Uterus (tissue), 3 donors: ENCODE measurements at regions not wholly inside any gene's neighbourhood (a gene's known extent, or its start where the extent isn't known, plus 50 kb on each side); places are given as distances from the start of the nearest gene placed in this dataset.

ENCODE experiments used
- DNase-seq, 2 donors: peaks; one replicate each; pipeline ENCODE4 v3.0.0-alpha.2; 2019 to 2020
- H3K27ac ChIP-seq, 2 donors: fragments of 200-600 bp; sonication (generic); 1 replicate in 1 of 2; 2 replicates in 1 of 2; pipeline ENCODE4 v1.5.1; 2016 to 2018
- H3K27me3 ChIP-seq, 2 donors: fragments of 200-600 bp; sonication (generic); one replicate each; pipeline ENCODE4 v1.5.1; 2018 to 2019; ENCODE audit warnings: control low read depth in 1 of 2
- H3K36me3 ChIP-seq, 2 donors: fragments of 200-600 bp; sonication (generic); one replicate each; pipeline ENCODE4 v1.5.1; 2019; ENCODE audit warnings: control low read depth in 1 of 2
- H3K4me1 ChIP-seq, 2 donors: fragments of 200-600 bp; sonication (generic); one replicate each; pipeline ENCODE4 v1.5.1; 2018 to 2019; ENCODE audit warnings: control low read depth in 1 of 2
- H3K4me3 ChIP-seq, 2 donors: fragments of 200-600 bp; sonication (generic); 1 replicate in 1 of 2; 2 replicates in 1 of 2; pipeline ENCODE4 v1.5.1; 2018 to 2019; ENCODE audit warnings: mild to moderate bottlenecking in 1 of 2
- H3K9me3 ChIP-seq, 2 donors: fragments of 200-600 bp; sonication (generic); one replicate each; pipeline ENCODE4 v1.5.1; 2019; ENCODE audit warnings: control low read depth in 1 of 2
- POLR2A ChIP-seq, 2 donors: fragments of 450-650 bp; IDR thresholded peaks; one replicate each; pipeline ENCODE4 v1.6.1; 2016; ENCODE audit warnings: antibody characterized with exemption in 2 of 2, mild to moderate bottlenecking in 1 of 2, moderate library complexity in 1 of 2
- intact Hi-C: fragments of 100-400 bp; cut with DNase I; formaldehyde crosslinking; loops from one replicate; pipeline ENCODE4 v1.15.1; 2023; ENCODE audit warnings: low total_unique reads
- TF ChIP-seq, protein P1 (sequence below), 4 experiments: fragments of 200-600 bp in 2 of 4; fragments of 450-650 bp in 2 of 4; sonication (generic) in 2 of 4; IDR thresholded peaks; one replicate each; pipeline ENCODE4 v1.5.1; 2016 to 2019; ENCODE audit warnings: antibody characterized with exemption in 4 of 4, mild to moderate bottlenecking in 2 of 4, moderate library complexity in 1 of 4
- donor health status: DM: yes; HTN: yes; CAD: no.

DNA sequence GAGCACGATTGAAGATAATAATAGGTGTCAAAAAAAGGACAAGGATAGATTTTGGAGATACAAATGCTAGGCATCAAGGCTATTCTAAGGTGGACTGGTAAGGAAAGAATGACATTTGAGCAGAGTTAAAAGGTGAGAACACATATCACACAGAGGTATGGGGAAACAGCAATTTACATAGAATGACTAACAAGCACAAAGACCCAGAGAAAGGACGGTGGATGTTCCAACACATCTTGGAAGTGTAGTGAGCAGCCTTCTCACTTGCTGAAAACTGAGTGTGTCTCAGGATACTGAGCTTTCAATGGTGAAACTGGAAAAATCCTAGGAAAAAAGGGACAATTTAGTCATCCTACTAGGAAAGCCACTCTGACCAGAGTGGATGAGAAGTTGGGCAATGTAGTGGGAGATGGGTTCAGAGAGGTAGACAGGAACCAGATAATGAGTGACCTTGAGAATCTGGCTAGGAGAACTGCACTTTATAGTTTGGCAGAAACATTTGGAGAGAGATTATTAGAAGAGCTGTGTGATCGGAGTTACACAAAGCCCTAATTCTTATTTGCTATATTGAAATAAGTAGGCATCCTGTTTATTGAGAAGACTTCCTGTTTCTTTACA lies 706.0 kb downstream of the KCNA4 start:
- Histone ChIP-seq H3K4me3 (no peak overlapping the region), H3K36me3 (no peaks in the 10 kb centered on the region), H3K27me3 (no peaks in the 10 kb centered on the region), H3K27ac (no peak overlapping the region), H3K4me1 (no peaks in the 10 kb centered on the region), H3K9me3 (no peaks in the 10 kb centered on the region)
- DNase-seq, result no peak
- intact Hi-C loops, result no loop called here
- TF ChIP-seq, protein P1, sequence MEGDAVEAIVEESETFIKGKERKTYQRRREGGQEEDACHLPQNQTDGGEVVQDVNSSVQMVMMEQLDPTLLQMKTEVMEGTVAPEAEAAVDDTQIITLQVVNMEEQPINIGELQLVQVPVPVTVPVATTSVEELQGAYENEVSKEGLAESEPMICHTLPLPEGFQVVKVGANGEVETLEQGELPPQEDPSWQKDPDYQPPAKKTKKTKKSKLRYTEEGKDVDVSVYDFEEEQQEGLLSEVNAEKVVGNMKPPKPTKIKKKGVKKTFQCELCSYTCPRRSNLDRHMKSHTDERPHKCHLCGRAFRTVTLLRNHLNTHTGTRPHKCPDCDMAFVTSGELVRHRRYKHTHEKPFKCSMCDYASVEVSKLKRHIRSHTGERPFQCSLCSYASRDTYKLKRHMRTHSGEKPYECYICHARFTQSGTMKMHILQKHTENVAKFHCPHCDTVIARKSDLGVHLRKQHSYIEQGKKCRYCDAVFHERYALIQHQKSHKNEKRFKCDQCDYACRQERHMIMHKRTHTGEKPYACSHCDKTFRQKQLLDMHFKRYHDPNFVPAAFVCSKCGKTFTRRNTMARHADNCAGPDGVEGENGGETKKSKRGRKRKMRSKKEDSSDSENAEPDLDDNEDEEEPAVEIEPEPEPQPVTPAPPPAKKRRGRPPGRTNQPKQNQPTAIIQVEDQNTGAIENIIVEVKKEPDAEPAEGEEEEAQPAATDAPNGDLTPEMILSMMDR (IDR thresholded peaks at IDR 0.05), result no peak
- TF ChIP-seq POLR2A (IDR thresholded peaks at IDR 0.05), result no peak

DNA sequence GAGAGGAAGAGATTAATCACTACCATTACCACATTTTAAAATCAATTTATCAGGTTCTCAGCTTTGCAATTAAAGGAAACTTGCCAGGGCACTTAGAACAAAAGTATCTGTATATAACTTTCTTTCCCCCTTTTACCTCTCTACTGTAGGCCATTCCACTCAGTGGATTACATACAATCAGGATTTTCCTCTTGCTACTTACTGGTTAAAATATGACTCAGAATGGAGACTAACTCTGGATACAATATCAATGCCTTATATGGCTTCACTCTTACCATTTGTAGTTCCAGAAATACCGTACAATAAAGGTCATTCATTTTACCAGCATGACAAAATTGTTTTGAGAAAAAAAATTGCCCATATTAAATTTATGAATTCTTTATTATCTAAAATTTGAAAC lies 706.8 kb downstream of the KCNA4 start:
- intact Hi-C loops, result no loop called here

DNA sequence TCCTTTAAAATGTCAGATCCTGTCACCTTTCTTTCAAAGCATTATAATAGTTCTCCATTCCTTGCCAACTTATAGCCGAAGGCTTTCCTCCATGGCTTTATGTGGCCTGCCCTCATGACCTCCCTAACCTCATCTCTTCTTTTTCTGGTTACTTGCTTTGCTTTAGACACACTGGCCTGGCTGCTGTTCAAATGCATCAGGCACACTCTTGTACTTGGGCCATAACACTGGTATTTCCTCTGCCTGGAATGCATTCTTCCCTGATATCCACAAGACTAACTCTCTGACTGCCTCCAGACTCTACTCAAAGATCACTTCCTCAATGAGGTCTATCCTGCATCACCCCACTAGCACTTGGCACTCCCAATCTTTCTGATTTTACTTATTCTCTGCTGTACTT lies 710.3 kb downstream of the KCNA4 start:
- Histone ChIP-seq H3K27me3 (no peaks in the 10 kb centered on the region), H3K4me3 (no peak overlapping the region), H3K9me3 (no peaks in the 10 kb centered on the region), H3K4me1 (no peaks in the 10 kb centered on the region), H3K36me3 (no peaks in the 10 kb centered on the region), H3K27ac (no peak overlapping the region)
- TF ChIP-seq, protein P1 (IDR thresholded peaks at IDR 0.05), result no peak
- TF ChIP-seq POLR2A (IDR thresholded peaks at IDR 0.05), result no peak
- intact Hi-C loops, result no loop called here
- no peak for DNase-seq

More for the DNA sequence above, 706.8 kb downstream of the KCNA4 start:
- no peak overlapping the region for H3K27ac ChIP-seq
- no peak overlapping the region for H3K4me3 ChIP-seq
- DNase-seq, result no peak
- no peaks in the 10 kb centered on the region for H3K4me1 ChIP-seq
- H3K36me3 ChIP-seq, result no peaks in the 10 kb centered on the region
- TF ChIP-seq, protein P1 (IDR thresholded peaks at IDR 0.05), result no peak
- TF ChIP-seq POLR2A (IDR thresholded peaks at IDR 0.05), result no peak
- no peaks in the 10 kb centered on the region for H3K27me3 ChIP-seq
- H3K9me3 ChIP-seq, result no peaks in the 10 kb centered on the region

DNA sequence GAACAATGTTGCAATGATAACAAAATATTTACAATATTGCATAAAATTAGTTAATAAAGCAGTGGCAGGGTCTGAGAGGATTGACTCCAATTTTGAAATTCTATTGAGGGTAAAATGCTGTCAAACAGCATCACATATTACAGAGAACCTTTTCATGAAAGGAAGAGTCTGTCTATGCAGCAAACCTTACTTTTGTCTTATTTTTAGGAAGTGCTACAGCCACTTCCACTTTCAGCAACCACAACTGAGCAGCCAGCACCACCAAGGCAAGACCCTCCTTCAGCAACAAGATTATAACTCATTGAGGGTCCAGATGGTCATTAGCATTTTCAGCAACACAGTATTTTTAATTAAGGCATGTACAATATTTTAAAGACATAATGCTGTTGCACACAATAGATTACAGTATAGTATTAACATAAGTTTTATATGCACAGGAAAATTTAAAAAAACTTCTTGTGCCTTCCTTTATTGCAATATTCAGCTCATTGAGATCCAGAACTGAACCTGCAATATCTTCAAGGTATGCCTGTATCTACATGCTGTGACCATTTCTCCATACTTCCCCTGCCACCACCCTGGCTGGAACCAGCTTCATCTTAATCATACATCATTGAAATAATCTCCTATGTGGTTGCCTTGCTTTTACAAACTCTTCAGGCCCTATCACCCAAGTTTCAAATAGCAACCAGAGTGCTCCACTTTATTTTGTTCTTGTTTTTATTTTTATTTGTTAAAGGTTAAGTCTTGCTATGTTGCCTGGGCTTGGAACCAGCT lies 711.2 kb downstream of the KCNA4 start:
- Histone ChIP-seq H3K4me1 (no peaks in the 10 kb centered on the region), H3K4me3 (no peak overlapping the region), H3K27ac (no peak overlapping the region), H3K27me3 (no peaks in the 10 kb centered on the region), H3K36me3 (no peaks in the 10 kb centered on the region), H3K9me3 (no peaks in the 10 kb centered on the region)
- TF ChIP-seq, protein P1 (IDR thresholded peaks at IDR 0.05), result no peak
- TF ChIP-seq POLR2A (IDR thresholded peaks at IDR 0.05), result no peak
- DNase-seq, result no peak
- intact Hi-C loops, result no loop called here

DNA sequence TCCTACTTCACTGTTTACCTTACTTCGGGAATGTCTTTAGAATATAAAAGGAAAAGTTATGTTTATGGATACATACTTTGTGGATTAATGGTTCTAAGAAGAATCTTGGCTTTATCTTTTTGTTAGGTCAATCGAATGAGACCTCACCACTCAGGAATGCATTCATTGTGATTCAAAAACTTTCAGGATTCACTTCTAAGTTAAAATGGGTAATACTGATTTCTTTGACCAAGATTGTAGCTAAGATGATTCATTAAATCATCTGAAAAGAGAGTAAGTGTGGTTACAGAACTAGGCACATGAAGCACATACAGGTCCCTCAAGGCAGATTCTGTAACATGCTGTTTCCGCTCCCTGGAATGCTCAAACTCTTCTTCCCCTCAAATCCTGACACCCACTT lies 716.4 kb downstream of the KCNA4 start:
- no peak overlapping the region for H3K27ac ChIP-seq
- TF ChIP-seq POLR2A (IDR thresholded peaks at IDR 0.05), result no peak
- TF ChIP-seq, protein P1 (IDR thresholded peaks at IDR 0.05), result no peak
- intact Hi-C loops, result no loop called here
- no peak overlapping the region for H3K4me3 ChIP-seq
- H3K27me3 ChIP-seq, result no peaks in the 10 kb centered on the region
- H3K36me3 ChIP-seq, result no peaks in the 10 kb centered on the region
- no peaks in the 10 kb centered on the region for H3K4me1 ChIP-seq
- DNase-seq, result no peak
- H3K9me3 ChIP-seq, result no peaks in the 10 kb centered on the region
